HG03575 (cell line): ENCODE measurements at regions not wholly inside any gene's neighbourhood (a gene's known extent, or its start where the extent isn't known, plus 50 kb on each side); places are given as distances from the start of the nearest gene placed in this dataset.
"Not testable (repeated sequence)": the region's sequence is repeated elsewhere in the genome, so short reads cannot be mapped to it uniquely, and the experiment has no call there.

ENCODE experiments used
- ATAC-seq: cut with Tn5 transposase; IDR thresholded peaks from one replicate; pipeline ENCODE4 v1.9.1; 2021; ENCODE audit not compliant: unreplicated experiment, insufficient number of reproducible peaks, low FRiP score; ENCODE audit errors: extremely low read depth

GRCh38 chr14:29390081-29390832 lies 537.4 kb downstream of the PRKD1 start:
- no peak for ATAC-seq

- no peak for ATAC-seq
Observed at GRCh38 chr14:29391231-29391630, 536.4 kb downstream of the PRKD1 start.

DNA sequence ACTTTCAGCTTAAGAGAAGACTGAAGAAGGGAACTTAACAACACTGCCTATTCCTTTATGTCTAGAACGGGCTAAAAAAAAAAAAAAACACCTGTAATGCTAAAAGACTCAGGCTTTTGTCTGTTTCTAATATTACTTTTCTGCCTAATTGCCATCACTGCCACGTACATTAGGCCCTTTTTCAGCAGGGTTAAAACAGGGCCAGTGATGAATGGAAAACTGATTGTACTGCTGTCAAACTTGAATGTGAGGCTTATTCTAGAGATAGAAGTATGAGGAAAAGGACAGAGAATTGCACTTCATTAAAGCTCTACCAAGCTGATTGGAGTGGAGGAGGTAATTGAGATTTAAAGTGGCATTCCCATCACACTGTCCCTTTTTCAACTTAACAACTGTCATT lies 535.8 kb downstream of the PRKD1 start:
- no peak for ATAC-seq

DNA sequence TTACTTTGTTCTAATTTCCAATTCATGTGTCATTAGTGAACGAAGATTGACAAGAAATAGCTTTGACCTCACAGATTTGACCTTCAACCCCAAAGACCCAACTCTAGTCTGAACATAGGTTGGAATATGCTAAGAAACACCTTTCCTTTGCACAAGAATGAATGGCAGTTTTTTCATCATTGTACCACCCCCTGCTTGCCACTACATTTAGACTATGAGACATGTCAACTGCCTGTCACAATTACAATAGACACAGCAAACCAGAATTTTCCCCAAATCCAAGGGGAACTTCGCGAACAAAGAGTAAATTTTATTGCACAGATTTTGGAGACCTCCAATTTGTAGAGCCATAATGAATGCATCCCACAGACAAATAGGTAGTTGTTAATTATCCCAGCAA lies 535.4 kb downstream of the PRKD1 start:
- ATAC-seq, result no peak

GRCh38 chr14:29403091-29403490 lies 524.6 kb downstream of the PRKD1 start:
- ATAC-seq, result no peak

DNA sequence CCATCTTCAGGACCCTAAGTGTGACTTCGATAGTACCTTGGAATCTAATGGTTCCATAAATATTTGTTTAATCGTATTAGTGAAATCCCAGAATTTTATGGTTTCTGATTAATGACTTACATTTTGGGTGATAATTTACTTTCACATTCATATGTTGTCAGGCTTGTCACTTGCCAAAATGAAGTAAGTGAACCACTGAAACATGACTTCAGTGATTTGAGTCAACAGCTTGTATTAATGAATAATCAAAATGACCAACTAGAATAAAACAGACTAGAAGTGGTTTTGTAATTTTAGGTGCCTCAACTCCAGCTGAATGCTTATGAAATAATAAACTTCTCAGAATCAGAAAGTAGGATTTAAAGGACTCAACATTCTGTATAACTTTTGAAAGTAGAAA lies 517.1 kb downstream of the PRKD1 start:
- no peak for ATAC-seq

GRCh38 chr14:29414931-29415330 lies 512.7 kb downstream of the PRKD1 start:
- not testable (repeated sequence) for ATAC-seq

- no peak for ATAC-seq
Observed at GRCh38 chr14:29419736-29420135, 507.9 kb downstream of the PRKD1 start.

DNA sequence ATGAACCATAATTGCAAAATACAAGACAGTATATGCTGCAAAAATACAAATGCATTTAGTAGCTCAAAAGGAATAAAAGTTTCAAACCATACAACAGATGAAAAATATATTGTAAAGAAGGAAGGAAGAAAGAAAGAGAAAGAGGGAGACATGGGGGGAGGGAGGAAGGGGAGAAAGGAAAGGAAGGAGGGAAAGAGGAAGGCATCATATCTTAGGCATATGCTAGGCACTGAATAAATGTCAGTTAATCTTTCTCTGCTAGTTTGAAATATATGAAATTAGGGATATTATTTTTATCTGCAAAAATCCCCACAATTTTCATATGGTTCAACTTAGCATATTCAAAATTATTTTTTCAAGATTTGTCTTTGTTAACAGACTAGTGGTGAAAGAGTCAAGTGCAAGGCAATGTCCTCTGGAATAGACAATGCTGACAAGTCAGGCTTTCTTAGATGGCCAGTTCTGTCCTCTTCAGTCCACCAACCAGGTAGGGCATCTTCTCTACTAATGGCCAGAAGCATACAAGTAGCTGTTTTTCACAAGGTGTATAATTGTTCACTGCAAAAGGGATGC lies 506.4 kb downstream of the PRKD1 start:
- no peak for ATAC-seq

DNA sequence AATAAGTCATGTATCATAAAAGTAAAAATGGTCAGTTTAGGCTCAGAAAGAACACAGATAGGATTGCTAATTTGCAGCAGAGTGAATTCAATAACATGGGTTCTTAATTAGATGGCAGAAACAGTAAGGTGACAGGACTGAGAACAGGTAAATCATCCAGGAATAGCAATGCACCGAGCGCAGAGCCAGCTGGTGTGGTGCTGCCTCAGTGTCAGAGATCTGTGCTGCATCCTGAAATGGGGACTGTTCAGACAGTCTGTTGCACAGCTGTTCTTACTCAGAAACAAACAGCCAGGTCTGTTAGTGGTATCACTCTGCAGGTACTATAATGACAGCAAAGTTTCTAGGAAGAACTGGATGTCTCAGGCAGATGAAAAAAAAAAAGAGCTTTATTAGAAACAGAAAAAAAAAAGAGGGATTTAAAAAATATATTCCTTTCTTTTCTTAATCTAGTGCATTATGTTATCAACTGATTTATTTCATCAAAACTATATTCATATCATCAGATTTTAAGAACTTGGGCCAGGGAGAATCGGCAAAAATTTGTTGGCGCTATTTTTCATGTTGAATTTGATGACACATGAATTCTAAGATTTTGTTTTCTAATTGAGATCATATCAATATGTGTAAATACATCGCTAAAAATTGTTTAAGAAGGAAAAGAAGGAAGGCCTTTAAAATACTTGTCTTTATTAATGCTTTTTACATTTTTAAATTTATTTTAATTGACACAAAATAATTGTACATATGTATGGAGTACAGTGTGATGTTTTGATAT lies 501.8 kb downstream of the PRKD1 start:
- ATAC-seq, result no peak

DNA sequence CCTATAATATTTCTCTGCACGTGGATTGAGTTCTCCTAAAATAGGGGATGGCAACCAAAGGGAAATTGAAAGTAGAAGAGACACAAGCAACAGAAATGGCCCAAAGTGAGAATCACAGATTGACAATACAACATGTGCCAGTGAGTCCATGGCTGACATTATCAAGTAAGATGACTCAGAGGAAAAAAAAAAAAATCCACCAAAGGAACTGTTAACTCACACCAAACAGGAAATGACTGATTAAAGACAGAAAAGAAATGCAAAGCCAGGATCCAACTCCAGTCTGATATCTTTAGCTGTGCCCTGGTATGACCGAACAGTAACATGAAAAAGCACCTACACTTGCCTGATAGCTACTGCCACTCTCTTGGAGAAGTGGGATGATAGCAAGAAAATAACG lies 485.0 kb downstream of the PRKD1 start:
- no peak for ATAC-seq

GRCh38 chr14:29444216-29444615 lies 483.4 kb downstream of the PRKD1 start:
- ATAC-seq, result no peak

DNA sequence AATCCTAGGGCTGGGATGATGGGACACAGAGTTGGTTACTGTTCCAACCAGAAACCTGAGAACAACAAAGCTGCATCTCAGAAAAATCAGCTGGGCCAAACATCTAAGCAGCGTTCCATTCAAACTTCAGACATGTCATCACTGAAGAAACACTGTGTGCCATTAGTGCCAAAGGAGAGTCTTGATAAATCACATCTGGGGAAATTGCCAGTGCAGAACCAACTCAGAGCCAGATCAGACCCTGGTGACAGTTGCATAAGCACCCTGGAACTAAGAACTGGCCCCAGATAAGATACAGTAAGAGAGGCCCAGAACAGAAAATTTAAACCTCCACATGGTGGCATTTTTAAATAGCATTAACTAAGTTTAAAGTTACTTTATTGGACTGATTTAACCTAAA lies 482.8 kb downstream of the PRKD1 start:
- no peak for ATAC-seq

DNA sequence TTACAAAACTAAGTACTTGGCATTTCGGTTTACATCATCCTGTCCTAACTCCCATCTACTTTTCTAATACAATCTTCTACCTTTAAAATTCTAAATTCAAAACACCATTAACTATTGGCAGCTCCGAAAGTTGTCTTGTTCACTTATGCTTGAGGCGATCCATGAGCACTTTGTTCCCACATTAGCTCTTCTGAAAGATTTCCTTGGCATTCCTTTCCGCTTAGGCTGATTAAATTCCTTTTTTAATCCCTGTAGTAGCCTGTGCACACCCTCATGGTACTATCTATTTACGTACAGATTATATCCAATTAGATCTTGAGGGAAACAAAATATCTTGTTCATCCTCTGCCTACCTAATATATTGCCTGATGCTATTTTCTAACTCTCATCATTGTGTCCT lies 480.7 kb downstream of the PRKD1 start:
- ATAC-seq, result no peak

DNA sequence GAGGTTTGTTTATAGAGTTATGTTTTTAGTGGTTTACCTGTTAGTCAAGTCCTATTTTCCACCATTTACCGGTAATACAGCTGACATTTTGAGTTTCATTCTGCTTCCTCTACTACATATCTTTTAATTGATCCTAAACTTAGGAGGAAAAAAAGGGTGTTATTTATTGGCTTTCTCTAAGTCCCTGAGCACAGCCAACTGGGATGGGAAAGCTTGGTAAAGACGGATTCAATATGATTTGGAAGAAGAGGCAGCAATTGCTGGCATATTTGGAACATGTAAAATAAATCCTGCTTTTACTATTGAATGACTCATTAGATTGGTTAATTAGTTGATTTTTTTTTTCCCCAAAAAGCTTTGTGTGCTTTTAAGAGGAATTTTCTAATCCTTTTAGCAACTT lies 475.7 kb downstream of the PRKD1 start:
- ATAC-seq, result no peak

DNA sequence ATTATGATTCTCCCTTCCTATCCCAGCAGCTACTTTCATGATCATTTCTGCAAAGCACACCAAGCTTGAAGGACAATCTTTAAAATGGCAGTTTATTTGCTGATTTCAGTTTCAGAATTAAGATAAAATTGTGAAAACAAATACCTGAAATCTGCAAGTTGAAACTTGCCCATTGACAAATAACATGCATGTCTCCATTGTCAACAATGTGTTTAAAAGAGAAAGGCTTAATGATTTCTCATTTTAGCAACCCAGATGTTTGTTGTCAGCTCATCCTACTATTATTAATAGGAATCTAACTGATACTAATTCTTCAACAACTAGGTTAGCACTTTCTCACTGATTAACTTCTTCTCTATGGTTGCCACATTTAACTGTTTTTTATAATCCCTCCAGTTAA lies 474.6 kb downstream of the PRKD1 start:
- no peak for ATAC-seq

GRCh38 chr14:29454026-29454693 lies 473.5 kb downstream of the PRKD1 start:
- ATAC-seq, result no peak

GRCh38 chr14:29458547-29458946 lies 469.1 kb downstream of the PRKD1 start:
- ATAC-seq, result no peak

DNA sequence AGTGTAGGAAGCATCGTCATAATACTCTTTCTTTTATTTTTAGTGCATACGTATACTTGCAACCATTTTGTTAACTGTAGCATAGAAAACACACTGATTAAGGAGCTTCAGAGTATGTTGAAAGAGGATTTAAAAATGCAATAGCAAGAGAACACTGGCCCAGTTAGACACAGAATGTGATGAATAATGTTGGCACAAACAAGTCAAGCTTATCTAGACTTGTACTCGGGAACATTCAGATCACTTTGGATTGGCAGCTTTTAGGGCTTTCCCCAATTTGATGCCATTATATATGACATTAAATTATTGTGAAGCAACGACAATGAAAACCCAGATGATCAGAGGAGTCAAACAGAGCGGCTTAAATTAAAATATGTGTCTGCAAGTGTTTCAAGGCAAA lies 468.1 kb downstream of the PRKD1 start:
- no peak for ATAC-seq
